ENCODE measurements at regions not wholly inside any gene's neighbourhood (a gene's known extent, or its start where the extent isn't known, plus 50 kb on each side); places are given as distances from the start of the nearest gene placed in this dataset.

GRCh38 chr22:44385781-44386180 is 73.0 kb upstream of the SHISAL1 start:
- DNase-seq (ENCODE audit: insufficient read length, low spot score, missing footprints) = peak; percentile 62
- Histone ChIP-seq H3K27ac (ENCODE audit: low read depth, low read length) (no peak overlapping the region), H3K27me3 (ENCODE audit: insufficient read depth, low read length) (peaks cover 54% of the 10 kb centered on the region), H2AFZ (ENCODE audit: low read length) (no peak overlapping the region), H3K36me3 (ENCODE audit: insufficient read depth, low read length) (no peaks in the 10 kb centered on the region), H3K9me3 (ENCODE audit: low read depth, low read length) (no peaks in the 10 kb centered on the region), H4K20me1 (ENCODE audit: insufficient read depth, low read length) (no peaks in the 10 kb centered on the region), H3K4me1 (ENCODE audit: insufficient read depth, low read length) (no peaks in the 10 kb centered on the region), H3K79me2 (ENCODE audit: insufficient read depth, low read length) (no peaks in the 10 kb centered on the region), H3K4me3 (ENCODE audit: insufficient read depth, low read length) (no peak overlapping the region), H3K4me2 (ENCODE audit: insufficient read depth, low read length) (no peak overlapping the region)
- TF ChIP-seq CTCF (IDR thresholded peaks at IDR 0.05; ENCODE audit: extremely low read depth, low read depth, low read length) = no peak

- Histone ChIP-seq H3K4me3 (ENCODE audit: insufficient read depth, low read length) (no peak overlapping the region), H3K9me3 (ENCODE audit: low read depth, low read length) (no peaks in the 10 kb centered on the region), H2AFZ (ENCODE audit: low read length) (no peak overlapping the region), H3K4me1 (ENCODE audit: insufficient read depth, low read length) (no peaks in the 10 kb centered on the region), H3K36me3 (ENCODE audit: insufficient read depth, low read length) (no peaks in the 10 kb centered on the region), H3K27ac (ENCODE audit: low read depth, low read length) (no peak overlapping the region), H3K27me3 (ENCODE audit: insufficient read depth, low read length) (peaks cover 57% of the 10 kb centered on the region), H3K4me2 (ENCODE audit: insufficient read depth, low read length) (no peak overlapping the region), H3K79me2 (ENCODE audit: insufficient read depth, low read length) (no peaks in the 10 kb centered on the region), H4K20me1 (ENCODE audit: insufficient read depth, low read length) (no peaks in the 10 kb centered on the region)
- DNase-seq (ENCODE audit: insufficient read length, low spot score, missing footprints) = no peak
- no peak for TF ChIP-seq CTCF (IDR thresholded peaks at IDR 0.05; ENCODE audit: extremely low read depth, low read depth, low read length)
Measured at GRCh38 chr22:44385296-44385610, 72.5 kb upstream of the SHISAL1 start.

- no peak overlapping the region for H3K27ac ChIP-seq (ENCODE audit: low read depth, low read length)
- no peak for TF ChIP-seq CTCF (IDR thresholded peaks at IDR 0.05; ENCODE audit: extremely low read depth, low read depth, low read length)
- no peaks in the 10 kb centered on the region for H3K36me3 ChIP-seq (ENCODE audit: insufficient read depth, low read length)
- no peak overlapping the region for H2AFZ ChIP-seq (ENCODE audit: low read length)
- H3K79me2 ChIP-seq (ENCODE audit: insufficient read depth, low read length) = no peaks in the 10 kb centered on the region
- H4K20me1 ChIP-seq (ENCODE audit: insufficient read depth, low read length) = no peaks in the 10 kb centered on the region
- no peaks in the 10 kb centered on the region for H3K9me3 ChIP-seq (ENCODE audit: low read depth, low read length)
- H3K4me3 ChIP-seq (ENCODE audit: insufficient read depth, low read length) = no peak overlapping the region
- H3K4me2 ChIP-seq (ENCODE audit: insufficient read depth, low read length) = no peak overlapping the region
- H3K4me1 ChIP-seq (ENCODE audit: insufficient read depth, low read length) = no peaks in the 10 kb centered on the region
- H3K27me3 ChIP-seq (ENCODE audit: insufficient read depth, low read length) = peaks cover 62% of the 10 kb centered on the region
- peak; percentile 57 for DNase-seq (ENCODE audit: insufficient read length, low spot score, missing footprints)
Measured at GRCh38 chr22:44384563-44385295, 72.0 kb upstream of the SHISAL1 start.

GRCh38 chr22:44383652-44384562 is 71.2 kb upstream of the SHISAL1 start:
- no peaks in the 10 kb centered on the region for H4K20me1 ChIP-seq (ENCODE audit: insufficient read depth, low read length)
- DNase-seq (ENCODE audit: insufficient read length, low spot score, missing footprints) = peak; percentile 45
- H3K4me3 ChIP-seq (ENCODE audit: insufficient read depth, low read length) = no peak overlapping the region
- no peaks in the 10 kb centered on the region for H3K9me3 ChIP-seq (ENCODE audit: low read depth, low read length)
- no peaks in the 10 kb centered on the region for H3K4me1 ChIP-seq (ENCODE audit: insufficient read depth, low read length)
- no peaks in the 10 kb centered on the region for H3K36me3 ChIP-seq (ENCODE audit: insufficient read depth, low read length)
- H3K27ac ChIP-seq (ENCODE audit: low read depth, low read length) = no peak overlapping the region
- peaks cover 67% of the 10 kb centered on the region for H3K27me3 ChIP-seq (ENCODE audit: insufficient read depth, low read length)
- no peaks in the 10 kb centered on the region for H3K79me2 ChIP-seq (ENCODE audit: insufficient read depth, low read length)
- no peak overlapping the region for H3K4me2 ChIP-seq (ENCODE audit: insufficient read depth, low read length)
- no peak overlapping the region for H2AFZ ChIP-seq (ENCODE audit: low read length)
- no peak for TF ChIP-seq CTCF (IDR thresholded peaks at IDR 0.05; ENCODE audit: extremely low read depth, low read depth, low read length)

Measured in osteoblast (primary cell).